Bronchial epithelial cell (primary cell): ENCODE measurements at regions not wholly inside any gene's neighbourhood (a gene's known extent, or its start where the extent isn't known, plus 50 kb on each side); places are given as distances from the start of the nearest gene placed in this dataset.

ENCODE experiments used
- DNase-seq: peaks from one replicate; pipeline ENCODE4 v3.0.0-alpha.2; 2010; ENCODE audit warnings: low read depth
- FAIRE-seq: peaks from 2 replicates; lab custom pipeline; 2011; peaks lifted over from hg19 to GRCh38; lab: Jason Lieb, UNC
- H3K27me3 ChIP-seq: 2 replicates; pipeline ENCODE4 v1.5.1; 2011; ENCODE audit warnings: low read length; ENCODE audit not compliant: control insufficient read depth, insufficient read depth
- H3K36me3 ChIP-seq: 2 replicates; pipeline ENCODE4 v1.5.1; 2011; ENCODE audit warnings: low read length; ENCODE audit not compliant: control insufficient read depth, insufficient read depth
- H3K4me3 ChIP-seq: 2 replicates; pipeline ENCODE4 v1.5.1; 2011; ENCODE audit warnings: mild to moderate bottlenecking, low read depth, low read length, control low read depth
- TF ChIP-seq, protein P1 (sequence below): IDR thresholded peaks from 2 replicates; pipeline ENCODE4 v1.5.1; 2011; ENCODE audit warnings: mild to moderate bottlenecking, moderate library complexity, low read length, control low read depth, inconsistent platforms; ENCODE audit not compliant: insufficient read depth, severe bottlenecking

DNA sequence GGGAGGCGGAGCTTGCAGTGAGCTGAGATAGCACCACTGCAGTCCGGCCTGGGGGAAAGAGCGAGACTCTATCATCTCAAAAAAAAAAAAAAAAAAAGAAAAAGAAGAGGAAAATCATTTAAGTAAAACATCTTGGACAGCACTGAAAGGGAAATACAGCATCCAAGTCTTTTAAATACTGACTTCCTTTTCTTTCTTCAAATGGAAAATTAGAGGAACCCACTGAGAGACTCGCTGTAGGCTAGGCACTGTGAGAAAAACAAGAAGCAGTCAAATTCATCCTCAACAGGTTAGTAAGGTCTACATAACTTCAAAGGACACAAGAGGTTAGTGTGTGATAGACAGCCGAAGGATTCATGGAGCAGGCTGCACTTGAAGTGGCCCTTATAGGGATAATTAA, 243.7 kb downstream of the BLID start:
- Histone ChIP-seq H3K36me3 (no peaks in the 10 kb centered on the region), H3K4me3 (no peak overlapping the region), H3K27me3 (no peaks in the 10 kb centered on the region)
- DNase-seq (no peak), FAIRE-seq (no peak)
- TF ChIP-seq, protein P1, sequence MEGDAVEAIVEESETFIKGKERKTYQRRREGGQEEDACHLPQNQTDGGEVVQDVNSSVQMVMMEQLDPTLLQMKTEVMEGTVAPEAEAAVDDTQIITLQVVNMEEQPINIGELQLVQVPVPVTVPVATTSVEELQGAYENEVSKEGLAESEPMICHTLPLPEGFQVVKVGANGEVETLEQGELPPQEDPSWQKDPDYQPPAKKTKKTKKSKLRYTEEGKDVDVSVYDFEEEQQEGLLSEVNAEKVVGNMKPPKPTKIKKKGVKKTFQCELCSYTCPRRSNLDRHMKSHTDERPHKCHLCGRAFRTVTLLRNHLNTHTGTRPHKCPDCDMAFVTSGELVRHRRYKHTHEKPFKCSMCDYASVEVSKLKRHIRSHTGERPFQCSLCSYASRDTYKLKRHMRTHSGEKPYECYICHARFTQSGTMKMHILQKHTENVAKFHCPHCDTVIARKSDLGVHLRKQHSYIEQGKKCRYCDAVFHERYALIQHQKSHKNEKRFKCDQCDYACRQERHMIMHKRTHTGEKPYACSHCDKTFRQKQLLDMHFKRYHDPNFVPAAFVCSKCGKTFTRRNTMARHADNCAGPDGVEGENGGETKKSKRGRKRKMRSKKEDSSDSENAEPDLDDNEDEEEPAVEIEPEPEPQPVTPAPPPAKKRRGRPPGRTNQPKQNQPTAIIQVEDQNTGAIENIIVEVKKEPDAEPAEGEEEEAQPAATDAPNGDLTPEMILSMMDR = no peak

DNA sequence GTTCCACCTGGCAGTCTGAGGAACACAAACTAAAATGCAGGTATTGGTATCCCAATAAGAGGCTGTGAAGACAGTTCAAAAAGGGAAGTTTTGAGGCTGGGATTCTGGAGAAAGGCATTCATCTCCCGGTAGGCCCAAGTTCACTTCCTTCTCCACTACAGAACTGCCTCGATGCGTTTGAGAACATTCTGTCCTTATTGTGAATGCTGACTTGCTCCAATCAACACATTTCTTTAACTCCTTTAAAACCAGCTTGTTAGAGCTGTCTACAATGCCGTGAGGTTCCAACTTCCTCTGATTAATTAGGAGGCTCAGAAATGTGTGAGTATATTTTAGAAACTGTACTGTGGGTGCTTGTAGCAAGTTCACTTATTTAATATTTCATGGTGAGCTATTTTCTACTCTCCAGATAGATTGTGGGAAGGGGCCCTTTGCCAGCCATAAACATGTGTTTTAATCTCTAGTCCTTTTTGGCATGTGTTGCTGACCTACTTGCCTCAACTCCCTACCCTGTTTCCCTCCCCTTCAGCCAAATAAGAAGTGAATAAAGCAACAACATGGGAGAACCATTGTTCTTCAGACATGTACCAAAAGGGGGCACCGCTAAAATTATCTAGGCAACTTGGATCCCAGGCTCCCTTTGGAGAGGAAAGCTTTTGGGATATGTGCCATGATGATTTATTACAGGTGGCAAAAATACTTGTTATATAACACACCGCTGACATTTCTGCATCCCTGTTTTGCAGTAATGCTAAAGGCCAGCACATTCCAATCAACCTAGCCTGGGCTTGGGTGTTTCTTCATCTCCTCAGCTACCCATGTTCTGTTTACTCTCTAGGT, 245.6 kb downstream of the BLID start:
- no peak for FAIRE-seq
- no peaks in the 10 kb centered on the region for H3K36me3 ChIP-seq
- no peak overlapping the region for H3K4me3 ChIP-seq
- H3K27me3 ChIP-seq = no peaks in the 10 kb centered on the region
- peak; percentile 11 for DNase-seq
- TF ChIP-seq, protein P1 = no peak

GRCh38 chr11:121869478-121869877, 246.5 kb downstream of the BLID start:
- FAIRE-seq (no peak), DNase-seq (no peak)
- TF ChIP-seq, protein P1 = no peak

DNA sequence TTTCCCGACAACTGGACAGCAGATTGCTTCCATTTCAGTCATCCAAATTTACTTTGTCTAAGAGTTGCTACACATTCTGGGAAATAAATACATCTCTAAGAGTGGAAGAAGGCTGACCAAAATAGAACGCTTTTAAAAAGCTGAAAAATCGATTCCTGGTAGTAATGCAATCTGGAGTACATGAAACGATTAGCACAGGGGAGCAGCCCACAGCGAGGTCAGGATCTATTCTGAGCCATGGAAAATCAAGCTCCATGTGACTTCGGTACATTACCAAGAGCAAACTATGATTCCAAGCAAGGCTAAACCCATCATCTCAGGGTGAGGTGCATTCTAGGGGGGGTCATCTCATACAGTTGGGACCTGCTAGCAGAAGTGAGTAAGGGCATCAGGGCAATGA, 249.3 kb downstream of the BLID start:
- Histone ChIP-seq H3K4me3 (no peak overlapping the region), H3K27me3 (no peaks in the 10 kb centered on the region), H3K36me3 (no peaks in the 10 kb centered on the region)
- no peak for DNase-seq
- TF ChIP-seq, protein P1 = no peak
- no peak for FAIRE-seq

More at GRCh38 chr11:121869478-121869877, 246.5 kb downstream of the BLID start:
- Histone ChIP-seq H3K27me3 (no peaks in the 10 kb centered on the region), H3K36me3 (no peaks in the 10 kb centered on the region), H3K4me3 (no peak overlapping the region)

DNA sequence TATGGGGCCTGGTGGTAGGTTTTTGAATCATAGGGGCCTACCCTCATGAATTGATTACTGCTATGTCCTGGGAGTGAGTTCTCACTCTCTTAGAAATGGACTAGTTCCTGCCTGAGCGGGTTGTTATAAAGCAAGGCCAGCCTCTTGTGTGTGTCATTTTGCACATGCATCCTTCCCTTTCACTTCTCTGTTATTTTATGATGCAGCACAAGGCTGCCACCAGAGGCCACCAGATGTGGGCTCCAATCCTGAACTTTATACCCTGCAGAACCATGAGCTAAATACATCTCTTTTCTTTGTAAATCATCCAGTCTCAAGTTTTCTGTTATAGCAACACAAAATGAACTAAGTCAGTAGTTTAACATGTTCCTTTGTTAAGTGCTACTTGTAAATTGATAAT, 251.4 kb downstream of the BLID start:
- FAIRE-seq = no peak
- TF ChIP-seq, protein P1 = no peak

More for the DNA sequence above, 251.4 kb downstream of the BLID start:
- no peaks in the 10 kb centered on the region for H3K27me3 ChIP-seq
- DNase-seq = no peak
- no peaks in the 10 kb centered on the region for H3K36me3 ChIP-seq
- H3K4me3 ChIP-seq = no peak overlapping the region
